HepG2 (cell line): ENCODE measurements at regions not wholly inside any gene's neighbourhood (a gene's known extent, or its start where the extent isn't known, plus 50 kb on each side); places are given as distances from the start of the nearest gene placed in this dataset.

Experiments used
- ATAC-seq: fragments of 200-7000 bp; cut with Tn5 transposase; 3 replicates; pipeline ENCODE4 v1.9.1; 2020; ENCODE audit warnings: mild to moderate bottlenecking, moderate library complexity
- BruUV-seq: library from RNA; stranded (reverse); fragments of 400-500 nt; replicated peaks from 2 replicates; lab custom pipeline; 2021; lab: Mats Ljungman, UMichigan
- CTCF ChIA-PET: fragments of 300-600 bp; formaldehyde crosslinking; extraction: SDS; loops from one replicate; lab custom pipeline; 2021; ENCODE audit warnings: low total read pairs, inconsistent platforms, low intra/inter-chr PET ratio; lab: Yijun Ruan, JAX
- POLR2A ChIA-PET: fragments of 350-600 bp; sonication (Branson Sonifier 250); formaldehyde crosslinking; loops from one replicate; lab custom pipeline; 2020; ENCODE audit warnings: antibody characterized with exemption, inconsistent platforms; lab: Yijun Ruan, JAX
- DNase-seq: peaks from one replicate; pipeline ENCODE4 v3.0.0-alpha.2; 2015; ENCODE audit warnings: low spot score
- FAIRE-seq: peaks from 3 replicates; lab custom pipeline; 2011; peaks lifted over from hg19 to GRCh38; lab: Jason Lieb, UNC
- H2AFZ ChIP-seq: one replicate; pipeline ENCODE4 v1.6.1; 2011; ENCODE audit warnings: low read length, inconsistent platforms
- H3K27ac ChIP-seq: fragments of 300-600 bp; 3 replicates; pipeline ENCODE4 v1.8.0; 2011; ENCODE audit warnings: mixed run types, mild to moderate bottlenecking, mixed read lengths, low read length, inconsistent platforms; ENCODE audit not compliant: insufficient read depth; ENCODE audit errors: extremely low read length
- H3K27me3 ChIP-seq, 2 experiments: fragments of 200-600 bp in 1 of 2; 2 replicates in 1 of 2; 3 replicates in 1 of 2; pipeline versions ENCODE4 v1.6.0 to v1.8.0; 2011; ENCODE audit warnings: low read length in 2 of 2, mild to moderate bottlenecking in 2 of 2, moderate library complexity in 2 of 2, inconsistent platforms in 1 of 2; ENCODE audit not compliant: insufficient read depth in 2 of 2, control insufficient read depth in 1 of 2
- H3K36me3 ChIP-seq, 2 experiments: fragments of 200-600 bp in 1 of 2; replicated peaks in 1 of 2; 2 replicates in 1 of 2; 3 replicates in 1 of 2; pipeline versions ENCODE4 v1.5.1 to v1.8.0; 2011; ENCODE audit warnings: low read length in 2 of 2, inconsistent platforms in 1 of 2; ENCODE audit not compliant: insufficient read depth in 2 of 2, control insufficient read depth in 1 of 2
- H3K4me1 ChIP-seq: 2 replicates; pipeline ENCODE4 v1.5.1; 2012; ENCODE audit warnings: low read length, inconsistent platforms; ENCODE audit not compliant: insufficient read depth
- H3K4me2 ChIP-seq: 2 replicates; pipeline ENCODE4 v1.6.0; 2011; ENCODE audit warnings: low read depth, low read length, inconsistent platforms
- H3K4me3 ChIP-seq, 3 experiments: fragments of 200-600 bp in 1 of 3; sonication (generic), shearing (Covaris generic) in 1 of 3; replicated peaks in 1 of 3; 2 replicates each; pipeline ENCODE4 v1.5.1; 2011 to 2016; ENCODE audit warnings: low read length in 3 of 3, inconsistent platforms in 2 of 3, low read depth in 2 of 3, mild to moderate bottlenecking in 2 of 3, control low read depth in 1 of 3, mixed read lengths in 1 of 3; ENCODE audit not compliant: insufficient read depth in 1 of 3
- H3K79me2 ChIP-seq: one replicate; pipeline ENCODE4 v1.6.1; 2011; ENCODE audit warnings: low read length, inconsistent platforms; ENCODE audit not compliant: insufficient read depth
- H3K9ac ChIP-seq: 2 replicates; pipeline ENCODE4 v1.6.0; 2011; ENCODE audit warnings: mild to moderate bottlenecking, low read depth, low read length, inconsistent platforms; ENCODE audit not compliant: insufficient read depth
- H3K9me3 ChIP-seq: 2 replicates; pipeline ENCODE4 v1.5.1; 2012; ENCODE audit warnings: mild to moderate bottlenecking, low read length
- H4K20me1 ChIP-seq: 2 replicates; pipeline ENCODE4 v1.6.0; 2011; ENCODE audit warnings: inconsistent platforms, mild to moderate bottlenecking, low read length, moderate library complexity; ENCODE audit not compliant: insufficient read depth
- CREB1 ChIP-seq, 2 experiments: fragments of 450-650 bp in 1 of 2; IDR thresholded peaks; 2 replicates each; pipeline ENCODE4 v1.6.1; 2016 to 2017; ENCODE audit warnings: control low read depth in 1 of 2, mild to moderate bottlenecking in 1 of 2, missing compliant biosample characterization in 1 of 2, missing genetic modification characterization in 1 of 2
- FOSL1 ChIP-seq: sonication (generic); formaldehyde crosslinking; IDR thresholded peaks from 2 replicates; pipeline ENCODE4 v1.9.0; 2021; ENCODE audit warnings: missing genetic modification reagents, borderline replicate concordance
- FOSL2 ChIP-seq: sonication (generic); formaldehyde crosslinking; IDR thresholded peaks from 2 replicates; pipeline ENCODE4 v1.4.0; 2020; ENCODE audit warnings: missing genetic modification reagents
- HNF1B ChIP-seq: sonication (generic); formaldehyde crosslinking; IDR thresholded peaks from 2 replicates; pipeline ENCODE4 v1.5.1; 2020; ENCODE audit warnings: mild to moderate bottlenecking, moderate library complexity, missing genetic modification reagents
- LCORL ChIP-seq, 2 experiments: fragments of 450-650 bp in 1 of 2; sonication (generic) in 1 of 2; formaldehyde crosslinking in 1 of 2; IDR thresholded peaks; 2 replicates each; pipeline versions ENCODE4 v1.5.0 to v1.6.1; 2017 to 2020; ENCODE audit warnings: antibody characterized with exemption in 1 of 2, missing genetic modification reagents in 1 of 2
- MAFF ChIP-seq: IDR thresholded peaks from 2 replicates; pipeline ENCODE4 v1.6.1; 2011; ENCODE audit warnings: low read depth, low read length, improper control_type of control experiment
- MAFK ChIP-seq, 2 experiments: IDR thresholded peaks in 1 of 2; conservative IDR thresholded peaks in 1 of 2; 2 replicates each; pipeline ENCODE4 v1.6.1; 2011; ENCODE audit warnings: improper control_type of control experiment in 2 of 2, low read length in 2 of 2
- MAZ ChIP-seq, 2 experiments: sonication (generic) in 1 of 2; formaldehyde crosslinking in 1 of 2; IDR thresholded peaks; 2 replicates each; pipeline versions ENCODE4 v1.5.0 to v1.6.1; 2012 to 2020; ENCODE audit warnings: low read depth in 2 of 2, mild to moderate bottlenecking in 2 of 2, borderline replicate concordance in 1 of 2, improper control_type of control experiment in 1 of 2, low read length in 1 of 2, missing genetic modification reagents in 1 of 2, moderate library complexity in 1 of 2
- NR2F2 ChIP-seq: IDR thresholded peaks from 2 replicates; pipeline ENCODE4 v1.6.1; 2012; ENCODE audit warnings: low read depth, inconsistent platforms, borderline replicate concordance
- SETDB1 ChIP-seq: sonication (generic); formaldehyde crosslinking; IDR thresholded peaks from 2 replicates; pipeline ENCODE4 v1.5.1; 2020; ENCODE audit warnings: missing genetic modification reagents, mild to moderate bottlenecking, borderline replicate concordance
- SRY ChIP-seq: sonication (generic); formaldehyde crosslinking; IDR thresholded peaks from 2 replicates; pipeline ENCODE4 v1.8.0; 2022; ENCODE audit warnings: mild to moderate bottlenecking, missing genetic modification reagents
- ZFP37 ChIP-seq: sonication (generic); formaldehyde crosslinking; IDR thresholded peaks from 2 replicates; pipeline ENCODE4 v1.4.0; 2020; ENCODE audit warnings: missing genetic modification reagents, borderline replicate concordance
- ZNF431 ChIP-seq: sonication (generic); formaldehyde crosslinking; IDR thresholded peaks from 2 replicates; pipeline ENCODE4 v1.9.0; 2022; ENCODE audit warnings: missing genetic modification reagents, low read depth, mild to moderate bottlenecking, borderline replicate concordance
- ZNF577 ChIP-seq: sonication (generic); formaldehyde crosslinking; IDR thresholded peaks from 2 replicates; pipeline ENCODE4 v1.4.0; 2020; ENCODE audit warnings: mild to moderate bottlenecking, low read depth, missing genetic modification reagents, borderline replicate concordance
- WGBS: methylation state at CpG from one replicate; pipeline ENCODE4 v1.1.6; 2017; ENCODE audit warnings: low lambda C conversion rate; 5-methylcytosine and 5-hydroxymethylcytosine counted together
- in situ Hi-C: cut with HindIII; loops from 2 replicates; pipeline ENCODE4 v1.10.0; 2017; ENCODE audit warnings: low pct_unique_long_range_greater_than_20kb; ENCODE audit not compliant: extremely low pct_ligation_motif_present
- intact Hi-C: fragments of 100-400 bp; cut with micrococcal nuclease; formaldehyde crosslinking; loops from one replicate; pipeline ENCODE4 v1.10.0; 2022; ENCODE audit not compliant: unreplicated experiment

- DNase-seq (peak; percentile 54), FAIRE-seq (no peak), ATAC-seq (peak; percentile 43; the same call in 1 of the 3 replicates)
- intact Hi-C loops, result no loop called here
- H2AFZ ChIP-seq, result no peak overlapping the region
- no peaks in the 10 kb centered on the region for H3K36me3 ChIP-seq
- no peaks in the 10 kb centered on the region for H4K20me1 ChIP-seq
- POLR2A ChIA-PET, result no interaction called here
- H3K4me3 ChIP-seq, result no peak overlapping the region
- no peak overlapping the region for H3K27ac ChIP-seq
- TF ChIP-seq FOSL2 (CRISPR knock-in tag) (peak; percentile 77), MAFK (conservative IDR thresholded peaks at IDR 0.05 in 1 of 2, IDR thresholded peaks at IDR 0.05 in 1 of 2; ENCODE audit: low read length in 2 of 2) (0 out of 4 replicates have a peak, but pooled peaks of 1 of the 2 experiments have one; percentile 21), CREB1 (IDR thresholded peaks at IDR 0.05) (peak; percentile 30; the same call in 1 of the 2 replicates), CREB1 (CRISPR knock-in tag; IDR thresholded peaks at IDR 0.05) (no peak), NR2F2 (no peak), MAFF (0 out of 2 replicates have a peak, but pooled peaks have one; percentile 3)
- H3K4me2 ChIP-seq, result no peak overlapping the region
- BruUV-seq, result no TSS peak
- CTCF ChIA-PET, result no interaction called here
- no peaks in the 10 kb centered on the region for H3K79me2 ChIP-seq
- in situ Hi-C loops, result no loop called here
- WGBS, result 2% methylated on average over 5 of the region's 5 CpGs
- no peaks in the 10 kb centered on the region for H3K9me3 ChIP-seq
- H3K9ac ChIP-seq, result no peak overlapping the region
- H3K27me3 ChIP-seq, result no peaks in the 10 kb centered on the region
- H3K4me1 ChIP-seq, result no peaks in the 10 kb centered on the region
These were observed 54.9 kb upstream of the MAP2 start for GRCh38 chr2:209368914-209369313.

- TF ChIP-seq CREB1 (IDR thresholded peaks at IDR 0.05) (no peak), CREB1 (CRISPR knock-in tag; IDR thresholded peaks at IDR 0.05) (no peak), SETDB1 (CRISPR knock-in tag) (no peak), HNF1B (CRISPR knock-in tag) (no peak), ZFP37 (CRISPR knock-in tag) (no peak), SRY (CRISPR knock-in tag) (no peak), ZNF577 (CRISPR knock-in tag) (no peak), LCORL (IDR thresholded peaks at IDR 0.05) (no peak), LCORL (CRISPR knock-in tag; IDR thresholded peaks at IDR 0.05) (no peak), ZNF431 (CRISPR knock-in tag) (no peak), FOSL1 (CRISPR knock-in tag) (no peak), MAZ (IDR thresholded peaks at IDR 0.05; ENCODE audit: borderline replicate concordance, low read depth, low read length) (no peak), MAZ (CRISPR knock-in tag; IDR thresholded peaks at IDR 0.05; ENCODE audit: low read depth) (no peak)
- TF ChIP-seq, all 625 proteins: peak for 0
- no peak overlapping the region for H3K4me2 ChIP-seq
These were observed 54.2 kb upstream of the MAP2 start for GRCh38 chr2:209369656-209370055.

More at GRCh38 chr2:209369656-209370055, 54.2 kb upstream of the MAP2 start:
- Histone ChIP-seq H3K79me2 (no peaks in the 10 kb centered on the region), H3K27ac (no peak overlapping the region), H3K4me1 (no peaks in the 10 kb centered on the region), H3K27me3 (no peaks in the 10 kb centered on the region), H3K36me3 (no peaks in the 10 kb centered on the region), H3K4me3 (no peak overlapping the region), H2AFZ (no peak overlapping the region), H4K20me1 (no peaks in the 10 kb centered on the region), H3K9me3 (peaks cover 4% of the 10 kb centered on the region; the same call in 1 of the 2 replicates), H3K9ac (no peak overlapping the region)
- FAIRE-seq (no peak), ATAC-seq (no peak), DNase-seq (no peak)
- in situ Hi-C loops, result no loop called here
- CTCF ChIA-PET, result no interaction called here
- POLR2A ChIA-PET, result no interaction called here
- no TSS peak for BruUV-seq
- intact Hi-C loops, result no loop called here
